ENCODE measurements at regions not wholly inside any gene's neighbourhood (a gene's known extent, or its start where the extent isn't known, plus 50 kb on each side); places are given as distances from the start of the nearest gene placed in this dataset.

- Histone ChIP-seq H3K4me3 (ENCODE audit: low read length) (no peak overlapping the region), H3K27me3 (ENCODE audit: control insufficient read depth, insufficient read depth, low read length) (no peaks in the 10 kb centered on the region), H3K36me3 (ENCODE audit: control insufficient read depth, insufficient read depth, low read length) (no peaks in the 10 kb centered on the region), H3K27ac (ENCODE audit: low read length) (peak overlapping the region; percentile 55), H3K9me3 (replicated peaks; ENCODE audit: control insufficient read depth, low read depth, low read length) (peaks cover 2% of the 10 kb centered on the region), H3K4me1 (ENCODE audit: control insufficient read depth, insufficient read depth, low read length) (peaks cover 6% of the 10 kb centered on the region)
- peak; percentile 97 for DNase-seq
- WGBS (ENCODE audit: insufficient coverage), result 40% methylated on average over 1 of the region's 5 CpGs
These were observed 87.6 kb upstream of the MAP1LC3B2 start for GRCh38 chr12:116471544-116471943.

GRCh38 chr12:116472193-116472592, 87.0 kb upstream of the MAP1LC3B2 start:
- peaks cover 2% of the 10 kb centered on the region for H3K9me3 ChIP-seq (replicated peaks; ENCODE audit: control insufficient read depth, low read depth, low read length)
- 61% methylated on average over 3 of the region's 4 CpGs for WGBS (ENCODE audit: insufficient coverage)
- peak overlapping the region; percentile 55 for H3K27ac ChIP-seq (ENCODE audit: low read length)
- peaks cover 6% of the 10 kb centered on the region for H3K4me1 ChIP-seq (ENCODE audit: control insufficient read depth, insufficient read depth, low read length)
- no peak for DNase-seq
- H3K4me3 ChIP-seq (ENCODE audit: low read length), result no peak overlapping the region
- H3K27me3 ChIP-seq (ENCODE audit: control insufficient read depth, insufficient read depth, low read length), result no peaks in the 10 kb centered on the region
- H3K36me3 ChIP-seq (ENCODE audit: control insufficient read depth, insufficient read depth, low read length), result no peaks in the 10 kb centered on the region

DNA sequence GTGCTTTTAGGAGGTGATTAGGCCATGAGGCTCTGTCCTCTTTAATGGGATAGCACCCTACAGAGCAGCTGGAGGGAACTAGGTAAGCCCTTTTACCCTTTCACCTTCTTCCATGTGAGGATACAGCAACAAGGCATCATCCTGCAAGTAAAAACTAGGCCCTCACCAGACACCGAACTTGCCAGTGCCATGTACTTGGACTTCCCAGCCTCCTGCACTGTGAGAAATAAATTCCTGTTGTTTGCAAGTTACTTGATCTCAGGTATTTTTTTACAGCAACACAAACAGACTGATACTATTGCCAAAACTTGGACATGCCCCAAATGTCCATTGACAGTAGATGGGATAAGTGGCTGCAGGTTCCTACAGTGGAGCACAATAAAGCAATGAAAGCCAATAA, 85.8 kb upstream of the MAP1LC3B2 start:
- no peaks in the 10 kb centered on the region for H3K27me3 ChIP-seq (ENCODE audit: control insufficient read depth, insufficient read depth, low read length)
- 100% methylated on average over 1 of the region's 1 CpG for WGBS (ENCODE audit: insufficient coverage)
- no peak overlapping the region for H3K27ac ChIP-seq (ENCODE audit: low read length)
- H3K9me3 ChIP-seq (replicated peaks; ENCODE audit: control insufficient read depth, low read depth, low read length), result peaks cover 2% of the 10 kb centered on the region
- H3K4me3 ChIP-seq (ENCODE audit: low read length), result no peak overlapping the region
- H3K36me3 ChIP-seq (ENCODE audit: control insufficient read depth, insufficient read depth, low read length), result no peaks in the 10 kb centered on the region
- H3K4me1 ChIP-seq (ENCODE audit: control insufficient read depth, insufficient read depth, low read length), result peaks cover 6% of the 10 kb centered on the region
- DNase-seq, result no peak

DNA sequence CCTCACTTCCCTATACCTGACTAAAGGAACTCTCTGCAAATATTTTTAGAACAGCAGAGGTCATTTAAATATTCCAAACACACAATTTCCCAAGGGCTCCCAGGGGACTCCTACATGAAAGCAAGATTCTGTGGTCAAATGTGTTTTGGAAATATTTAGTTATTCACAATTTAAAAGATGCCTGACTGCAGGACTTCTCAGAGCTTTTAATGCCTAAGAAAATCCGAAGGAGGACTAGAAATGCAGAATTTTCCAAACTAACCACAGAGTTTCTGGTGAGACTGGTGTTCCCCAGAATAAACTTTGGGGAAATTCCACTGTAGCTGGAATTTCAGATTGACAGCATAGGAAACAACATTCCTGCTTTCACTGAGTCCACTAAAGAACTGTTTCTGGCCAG, 84.8 kb upstream of the MAP1LC3B2 start:
- no peak for DNase-seq
- 83% methylated on average over 1 of the region's 1 CpG for WGBS (ENCODE audit: insufficient coverage)
- Histone ChIP-seq H3K9me3 (replicated peaks; ENCODE audit: control insufficient read depth, low read depth, low read length) (peaks cover 2% of the 10 kb centered on the region), H3K4me3 (ENCODE audit: low read length) (no peak overlapping the region), H3K27me3 (ENCODE audit: control insufficient read depth, insufficient read depth, low read length) (no peaks in the 10 kb centered on the region), H3K27ac (ENCODE audit: low read length) (no peak overlapping the region), H3K4me1 (ENCODE audit: control insufficient read depth, insufficient read depth, low read length) (peaks cover 6% of the 10 kb centered on the region), H3K36me3 (ENCODE audit: control insufficient read depth, insufficient read depth, low read length) (no peaks in the 10 kb centered on the region)

GRCh38 chr12:116474899-116475298, 84.3 kb upstream of the MAP1LC3B2 start:
- peaks cover 6% of the 10 kb centered on the region for H3K4me1 ChIP-seq (ENCODE audit: control insufficient read depth, insufficient read depth, low read length)
- H3K9me3 ChIP-seq (replicated peaks; ENCODE audit: control insufficient read depth, low read depth, low read length), result peaks cover 2% of the 10 kb centered on the region
- H3K27ac ChIP-seq (ENCODE audit: low read length), result no peak overlapping the region
- 100% methylated on average over 1 of the region's 4 CpGs for WGBS (ENCODE audit: insufficient coverage)
- no peaks in the 10 kb centered on the region for H3K36me3 ChIP-seq (ENCODE audit: control insufficient read depth, insufficient read depth, low read length)
- H3K4me3 ChIP-seq (ENCODE audit: low read length), result no peak overlapping the region
- no peak for DNase-seq
- H3K27me3 ChIP-seq (ENCODE audit: control insufficient read depth, insufficient read depth, low read length), result no peaks in the 10 kb centered on the region

DNA sequence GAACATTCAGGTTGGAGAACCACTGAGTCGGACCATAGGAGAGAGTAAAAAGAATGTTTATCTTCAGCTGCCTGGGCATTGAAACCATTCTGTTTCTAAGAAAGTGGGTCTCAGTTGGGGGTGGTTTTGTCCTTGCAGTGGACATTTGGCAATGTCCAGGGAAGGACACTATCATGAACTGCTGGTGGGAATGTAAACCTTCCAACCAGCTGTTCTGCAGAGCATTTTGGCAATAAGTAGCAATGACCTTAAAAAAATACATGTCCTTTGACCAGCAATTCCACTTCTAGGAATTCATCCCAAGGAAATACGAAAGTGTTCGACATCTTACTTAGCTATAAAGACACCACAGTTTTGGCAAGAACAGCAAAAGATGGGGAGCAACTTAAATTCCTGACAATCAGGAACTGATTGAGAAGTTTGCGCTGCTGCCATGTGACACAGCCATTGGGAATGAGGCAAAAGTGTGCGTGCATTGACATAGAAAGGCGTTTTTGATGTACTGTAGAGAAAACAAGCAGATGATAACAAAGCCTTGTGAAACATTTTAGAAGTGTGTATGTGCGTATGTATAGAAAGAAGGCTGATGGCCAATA, 82.9 kb upstream of the MAP1LC3B2 start:
- 77% methylated on average over 4 of the region's 7 CpGs for WGBS (ENCODE audit: insufficient coverage)
- peaks cover 2% of the 10 kb centered on the region for H3K9me3 ChIP-seq (replicated peaks; ENCODE audit: control insufficient read depth, low read depth, low read length)
- DNase-seq, result peak; percentile 72

DNA sequence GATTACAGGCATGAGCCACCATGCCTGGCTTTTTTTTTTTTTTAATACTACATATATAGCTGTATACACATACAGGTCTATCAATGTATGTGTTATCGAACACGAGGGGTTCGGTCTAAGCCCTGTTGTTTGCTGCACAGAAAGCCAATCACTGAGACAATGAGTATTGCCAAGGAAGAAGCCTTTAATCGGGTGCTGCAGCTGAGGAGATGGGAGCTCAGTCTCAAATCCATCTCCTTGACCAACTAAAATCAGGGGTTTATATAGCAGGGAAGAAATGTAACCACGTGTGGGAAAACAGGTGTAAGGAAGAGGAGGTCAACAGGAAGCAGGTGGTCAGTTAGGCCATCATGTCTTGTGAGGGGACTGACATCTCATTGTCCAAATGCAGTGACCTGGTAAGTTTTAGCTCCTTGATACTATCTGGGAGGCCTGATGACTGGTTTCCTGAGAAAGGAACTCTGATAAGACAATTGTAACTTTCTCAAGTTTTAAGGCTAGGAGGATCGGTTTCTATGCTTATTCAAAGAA, 80.9 kb upstream of the MAP1LC3B2 start:
- DNase-seq, result no peak
- H3K36me3 ChIP-seq (ENCODE audit: control insufficient read depth, insufficient read depth, low read length), result no peaks in the 10 kb centered on the region
- H3K4me1 ChIP-seq (ENCODE audit: control insufficient read depth, insufficient read depth, low read length), result no peaks in the 10 kb centered on the region
- H3K9me3 ChIP-seq (replicated peaks; ENCODE audit: control insufficient read depth, low read depth, low read length), result peaks cover 2% of the 10 kb centered on the region
- WGBS (ENCODE audit: insufficient coverage), result 60% methylated on average over 3 of the region's 6 CpGs
- H3K27ac ChIP-seq (ENCODE audit: low read length), result no peak overlapping the region
- peaks cover 14% of the 10 kb centered on the region for H3K27me3 ChIP-seq (ENCODE audit: control insufficient read depth, insufficient read depth, low read length)
- no peak overlapping the region for H3K4me3 ChIP-seq (ENCODE audit: low read length)

More for the DNA sequence above, 82.9 kb upstream of the MAP1LC3B2 start:
- Histone ChIP-seq H3K4me1 (ENCODE audit: control insufficient read depth, insufficient read depth, low read length) (peaks cover 2% of the 10 kb centered on the region), H3K27ac (ENCODE audit: low read length) (no peak overlapping the region), H3K4me3 (ENCODE audit: low read length) (no peak overlapping the region), H3K36me3 (ENCODE audit: control insufficient read depth, insufficient read depth, low read length) (no peaks in the 10 kb centered on the region), H3K27me3 (ENCODE audit: control insufficient read depth, insufficient read depth, low read length) (no peaks in the 10 kb centered on the region)

- no peak overlapping the region for H3K4me3 ChIP-seq (ENCODE audit: low read length)
- peaks cover 14% of the 10 kb centered on the region for H3K27me3 ChIP-seq (ENCODE audit: control insufficient read depth, insufficient read depth, low read length)
- H3K27ac ChIP-seq (ENCODE audit: low read length), result no peak overlapping the region
- no CpG with 5 or more reads among the region's 3 CpGs for WGBS (ENCODE audit: insufficient coverage)
- no peaks in the 10 kb centered on the region for H3K36me3 ChIP-seq (ENCODE audit: control insufficient read depth, insufficient read depth, low read length)
- no peak for DNase-seq
- peaks cover 2% of the 10 kb centered on the region for H3K9me3 ChIP-seq (replicated peaks; ENCODE audit: control insufficient read depth, low read depth, low read length)
- H3K4me1 ChIP-seq (ENCODE audit: control insufficient read depth, insufficient read depth, low read length), result peaks cover 5% of the 10 kb centered on the region
These were observed 78.9 kb upstream of the MAP1LC3B2 start for GRCh38 chr12:116480210-116480810.

DNA sequence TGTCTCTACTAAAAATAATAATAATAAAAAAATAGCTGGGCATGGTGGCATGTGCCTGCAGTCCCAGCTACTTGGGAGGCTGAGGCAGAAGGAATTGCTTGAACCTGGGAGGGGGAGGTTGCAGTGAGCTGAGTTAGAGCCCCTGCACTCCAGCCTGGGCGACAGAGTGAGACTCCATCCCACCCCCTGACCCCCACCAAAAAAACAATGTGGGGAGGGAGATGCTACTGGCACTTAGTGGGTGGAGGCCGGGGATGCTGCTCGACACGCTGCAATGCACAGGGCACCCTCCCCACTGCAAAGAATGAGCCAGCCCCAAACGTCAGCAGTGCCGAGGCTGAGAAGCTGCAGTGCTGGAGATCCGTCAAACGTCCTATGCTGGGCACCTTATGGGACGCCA, 77.5 kb upstream of the MAP1LC3B2 start:
- Histone ChIP-seq H3K27me3 (ENCODE audit: control insufficient read depth, insufficient read depth, low read length) (peaks cover 14% of the 10 kb centered on the region), H3K9me3 (replicated peaks; ENCODE audit: control insufficient read depth, low read depth, low read length) (no peaks in the 10 kb centered on the region), H3K27ac (ENCODE audit: low read length) (no peak overlapping the region), H3K36me3 (ENCODE audit: control insufficient read depth, insufficient read depth, low read length) (no peaks in the 10 kb centered on the region), H3K4me3 (ENCODE audit: low read length) (no peak overlapping the region), H3K4me1 (ENCODE audit: control insufficient read depth, insufficient read depth, low read length) (peaks cover 5% of the 10 kb centered on the region)
- WGBS (ENCODE audit: insufficient coverage), result 72% methylated on average over 8 of the region's 9 CpGs
- DNase-seq, result no peak

DNA sequence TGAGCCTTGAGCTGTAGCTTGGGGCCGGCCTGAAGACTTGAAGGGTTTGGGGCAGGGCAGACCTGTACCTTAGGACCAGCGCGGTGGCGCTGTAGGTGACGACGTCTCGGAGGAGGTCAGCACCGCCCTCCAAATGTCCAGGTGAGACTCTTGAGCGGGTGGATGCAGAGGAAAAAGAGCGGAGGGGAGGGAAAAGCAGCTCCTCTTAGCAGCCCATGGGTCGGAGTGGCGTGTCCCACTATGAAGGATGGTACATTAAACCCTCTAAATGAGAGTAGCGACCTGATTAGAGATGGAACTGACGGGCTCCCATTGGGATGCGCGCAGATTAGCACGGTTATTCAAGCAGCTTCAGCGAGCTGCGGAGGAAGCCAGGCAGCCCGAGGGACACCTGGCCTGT, 77.0 kb upstream of the MAP1LC3B2 start:
- Histone ChIP-seq H3K4me1 (ENCODE audit: control insufficient read depth, insufficient read depth, low read length) (peaks cover 5% of the 10 kb centered on the region), H3K27me3 (ENCODE audit: control insufficient read depth, insufficient read depth, low read length) (peaks cover 14% of the 10 kb centered on the region), H3K4me3 (ENCODE audit: low read length) (no peak overlapping the region), H3K9me3 (replicated peaks; ENCODE audit: control insufficient read depth, low read depth, low read length) (peaks cover 2% of the 10 kb centered on the region), H3K27ac (ENCODE audit: low read length) (no peak overlapping the region), H3K36me3 (ENCODE audit: control insufficient read depth, insufficient read depth, low read length) (no peaks in the 10 kb centered on the region)
- WGBS (ENCODE audit: insufficient coverage), result 78% methylated on average over 19 of the region's 20 CpGs
- DNase-seq, result no peak

Data from muscle of leg (tissue), 3 donors.